ENCODE measurements at regions not wholly inside any gene's neighbourhood (a gene's known extent, or its start where the extent isn't known, plus 50 kb on each side); places are given as distances from the start of the nearest gene placed in this dataset.

DNA sequence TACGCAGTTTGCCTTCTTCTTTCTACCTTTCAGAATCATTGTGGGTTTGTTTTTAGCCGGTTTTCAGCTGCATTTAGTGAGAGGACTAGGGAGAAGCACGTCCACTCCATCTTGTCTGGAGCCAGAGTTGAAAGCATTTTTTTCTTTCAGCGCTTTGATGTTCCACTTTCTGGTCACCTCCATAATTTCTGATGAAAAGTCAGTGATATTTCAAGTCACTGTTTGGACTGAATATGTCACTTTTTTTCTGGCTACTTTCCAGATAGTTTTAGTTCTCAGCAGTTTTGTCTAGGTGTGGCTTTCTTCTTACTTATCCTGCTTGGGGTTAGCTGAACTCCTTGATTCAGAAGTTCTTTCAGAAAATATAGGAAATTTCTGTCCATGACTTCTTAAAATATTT is 123.9 kb upstream of the IER5L start:
- TF ChIP-seq GATA2 (IDR thresholded peaks at IDR 0.05; ENCODE audit: low read depth, low read length) (no peak), GATA3 (IDR thresholded peaks at IDR 0.05; ENCODE audit: low read depth, low read length) (no peak)

Measured in SH-SY5Y (cell line).